ENCODE measurements at regions not wholly inside any gene's neighbourhood (a gene's known extent, or its start where the extent isn't known, plus 50 kb on each side); places are given as distances from the start of the nearest gene placed in this dataset.

DNA sequence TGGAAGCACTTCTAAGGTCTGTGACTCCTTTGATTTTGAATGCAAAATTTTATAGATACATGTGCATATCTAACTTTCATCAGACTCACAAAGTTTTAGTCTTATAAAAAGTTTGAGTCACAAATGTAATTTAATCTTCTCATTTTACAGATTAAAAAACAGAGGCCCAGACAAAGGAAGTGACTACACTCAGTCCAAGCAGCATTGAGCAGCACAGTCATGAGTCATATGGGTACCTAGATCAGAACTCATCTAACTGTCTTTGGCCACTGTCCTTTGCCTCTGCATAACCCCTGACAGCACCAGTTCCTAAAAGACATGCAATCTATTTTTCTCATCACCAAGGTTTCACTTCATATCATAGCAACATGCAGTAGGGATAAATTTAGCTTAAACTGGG is 210.7 kb upstream of the KCNH8 start:
- Histone ChIP-seq H3K9me3 (ENCODE audit: insufficient read depth, low read length, severe bottlenecking) (no peaks in the 10 kb centered on the region), H3K4me2 (ENCODE audit: insufficient read depth, low read length) (no peak overlapping the region), H3K4me3 (ENCODE audit: low read depth in 1 of 2, low read length in 2 of 2) (no peak overlapping the region), H4K20me1 (ENCODE audit: insufficient read depth, low read length) (no peaks in the 10 kb centered on the region), H3K36me3 (ENCODE audit: insufficient read depth, low read length) (no peaks in the 10 kb centered on the region), H3K79me2 (ENCODE audit: insufficient read depth, low read length) (no peaks in the 10 kb centered on the region), H3K4me1 (ENCODE audit: insufficient read depth, low read length) (no peaks in the 10 kb centered on the region), H3K27me3 (ENCODE audit: insufficient read depth, low read length, poor library complexity) (no peaks in the 10 kb centered on the region), H2AFZ (ENCODE audit: low read depth, low read length) (no peak overlapping the region), H3K9ac (ENCODE audit: low read depth, low read length) (no peak overlapping the region), H3K27ac (ENCODE audit: low read length) (no peak overlapping the region)
- ATAC-seq (ENCODE audit: insufficient read depth, low read depth) = no peak
- TF ChIP-seq, protein P1, sequence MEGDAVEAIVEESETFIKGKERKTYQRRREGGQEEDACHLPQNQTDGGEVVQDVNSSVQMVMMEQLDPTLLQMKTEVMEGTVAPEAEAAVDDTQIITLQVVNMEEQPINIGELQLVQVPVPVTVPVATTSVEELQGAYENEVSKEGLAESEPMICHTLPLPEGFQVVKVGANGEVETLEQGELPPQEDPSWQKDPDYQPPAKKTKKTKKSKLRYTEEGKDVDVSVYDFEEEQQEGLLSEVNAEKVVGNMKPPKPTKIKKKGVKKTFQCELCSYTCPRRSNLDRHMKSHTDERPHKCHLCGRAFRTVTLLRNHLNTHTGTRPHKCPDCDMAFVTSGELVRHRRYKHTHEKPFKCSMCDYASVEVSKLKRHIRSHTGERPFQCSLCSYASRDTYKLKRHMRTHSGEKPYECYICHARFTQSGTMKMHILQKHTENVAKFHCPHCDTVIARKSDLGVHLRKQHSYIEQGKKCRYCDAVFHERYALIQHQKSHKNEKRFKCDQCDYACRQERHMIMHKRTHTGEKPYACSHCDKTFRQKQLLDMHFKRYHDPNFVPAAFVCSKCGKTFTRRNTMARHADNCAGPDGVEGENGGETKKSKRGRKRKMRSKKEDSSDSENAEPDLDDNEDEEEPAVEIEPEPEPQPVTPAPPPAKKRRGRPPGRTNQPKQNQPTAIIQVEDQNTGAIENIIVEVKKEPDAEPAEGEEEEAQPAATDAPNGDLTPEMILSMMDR (IDR thresholded peaks at IDR 0.05; ENCODE audit: borderline replicate concordance, extremely low read depth, low read length, poor library complexity, severe bottlenecking) = no peak
- no peak for TF ChIP-seq EZH2 (IDR thresholded peaks at IDR 0.05; ENCODE audit: borderline replicate concordance, low read depth, low read length, severe bottlenecking)
- DNase-seq = no peak

DNA sequence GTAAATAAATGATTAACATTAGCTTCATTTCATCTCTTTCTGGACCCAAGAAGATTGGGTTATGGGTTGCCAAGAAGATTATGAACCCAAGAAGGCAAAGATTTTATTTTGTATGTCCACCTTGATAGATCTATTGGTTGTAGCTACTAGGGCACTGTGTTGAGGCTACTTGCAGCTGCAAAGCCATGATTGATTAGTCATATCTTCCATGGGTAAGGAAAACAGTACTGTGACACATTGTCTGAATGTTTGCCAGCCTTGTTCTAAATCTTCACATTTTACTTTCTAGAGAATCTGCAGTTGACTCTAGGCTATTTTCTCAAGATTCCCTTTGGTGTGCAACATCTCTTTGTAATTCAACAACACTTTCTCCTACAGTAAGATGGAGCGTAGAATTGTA is 229.2 kb upstream of the KCNH8 start:
- DNase-seq = no peak
- Histone ChIP-seq H3K27ac (ENCODE audit: low read length) (no peak overlapping the region), H3K9me3 (ENCODE audit: insufficient read depth, low read length, severe bottlenecking) (no peaks in the 10 kb centered on the region), H4K20me1 (ENCODE audit: insufficient read depth, low read length) (no peaks in the 10 kb centered on the region), H2AFZ (ENCODE audit: low read depth, low read length) (no peak overlapping the region), H3K4me1 (ENCODE audit: insufficient read depth, low read length) (no peaks in the 10 kb centered on the region), H3K79me2 (ENCODE audit: insufficient read depth, low read length) (no peaks in the 10 kb centered on the region), H3K4me2 (ENCODE audit: insufficient read depth, low read length) (no peak overlapping the region), H3K4me3 (ENCODE audit: low read depth in 1 of 2, low read length in 2 of 2) (no peak overlapping the region), H3K36me3 (ENCODE audit: insufficient read depth, low read length) (no peaks in the 10 kb centered on the region), H3K27me3 (ENCODE audit: insufficient read depth, low read length, poor library complexity) (no peaks in the 10 kb centered on the region), H3K9ac (ENCODE audit: low read depth, low read length) (no peak overlapping the region)
- no peak for TF ChIP-seq EZH2 (IDR thresholded peaks at IDR 0.05; ENCODE audit: borderline replicate concordance, low read depth, low read length, severe bottlenecking)
- TF ChIP-seq, protein P1 (IDR thresholded peaks at IDR 0.05; ENCODE audit: borderline replicate concordance, extremely low read depth, low read length, poor library complexity, severe bottlenecking) = no peak
- no peak for ATAC-seq (ENCODE audit: insufficient read depth, low read depth)

DNA sequence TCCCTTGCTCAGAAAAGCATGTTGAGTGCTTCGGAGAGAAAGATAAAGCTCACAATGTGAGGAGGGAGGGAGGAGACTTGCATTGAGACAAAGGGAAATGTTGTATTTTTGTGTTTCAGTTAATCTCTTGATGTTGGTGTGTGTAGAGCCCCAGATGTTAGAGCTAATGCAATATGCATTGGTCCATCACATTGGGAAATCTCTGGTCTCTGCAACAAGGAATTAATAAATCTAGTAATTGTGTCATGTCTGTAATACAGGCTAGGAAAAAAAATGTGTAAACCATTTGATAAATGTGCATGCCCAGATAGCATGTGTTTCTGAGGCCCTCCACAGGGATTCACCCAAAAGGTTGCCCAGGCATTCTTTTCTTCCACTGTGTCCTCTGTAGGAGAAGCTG is 230.4 kb upstream of the KCNH8 start:
- DNase-seq (no peak), ATAC-seq (ENCODE audit: insufficient read depth, low read depth) (no peak)
- Histone ChIP-seq H3K4me1 (ENCODE audit: insufficient read depth, low read length) (no peaks in the 10 kb centered on the region), H3K36me3 (ENCODE audit: insufficient read depth, low read length) (no peaks in the 10 kb centered on the region), H3K27ac (ENCODE audit: low read length) (no peak overlapping the region), H3K4me2 (ENCODE audit: insufficient read depth, low read length) (no peak overlapping the region), H3K9ac (ENCODE audit: low read depth, low read length) (no peak overlapping the region), H3K9me3 (ENCODE audit: insufficient read depth, low read length, severe bottlenecking) (no peaks in the 10 kb centered on the region), H2AFZ (ENCODE audit: low read depth, low read length) (no peak overlapping the region), H4K20me1 (ENCODE audit: insufficient read depth, low read length) (no peaks in the 10 kb centered on the region), H3K4me3 (ENCODE audit: low read depth in 1 of 2, low read length in 2 of 2) (no peak overlapping the region), H3K79me2 (ENCODE audit: insufficient read depth, low read length) (no peaks in the 10 kb centered on the region), H3K27me3 (ENCODE audit: insufficient read depth, low read length, poor library complexity) (no peaks in the 10 kb centered on the region)
- TF ChIP-seq, protein P1 (IDR thresholded peaks at IDR 0.05; ENCODE audit: borderline replicate concordance, extremely low read depth, low read length, poor library complexity, severe bottlenecking) = no peak
- no peak for TF ChIP-seq EZH2 (IDR thresholded peaks at IDR 0.05; ENCODE audit: borderline replicate concordance, low read depth, low read length, severe bottlenecking)

All from DND-41 (cell line).